Mesendoderm (in vitro differentiated cells): ENCODE measurements at regions not wholly inside any gene's neighbourhood (a gene's known extent, or its start where the extent isn't known, plus 50 kb on each side); places are given as distances from the start of the nearest gene placed in this dataset.

Experiments used
- DNase-seq: peaks from one replicate; pipeline ENCODE4 v3.0.0; 2013
- H2AK5ac ChIP-seq: 2 replicates; pipeline ENCODE4 v1.6.1; 2013; ENCODE audit warnings: low read length, inconsistent platforms
- H2BK120ac ChIP-seq: 2 replicates; pipeline ENCODE4 v1.6.1; 2013; ENCODE audit warnings: low read depth, mild to moderate bottlenecking, low read length, moderate library complexity, mixed read lengths
- H2BK15ac ChIP-seq: replicated peaks from 2 replicates; pipeline ENCODE4 v1.6.1; 2013; ENCODE audit warnings: low read depth, mild to moderate bottlenecking, moderate library complexity
- H2BK5ac ChIP-seq: 2 replicates; pipeline ENCODE4 v1.6.1; 2013; ENCODE audit warnings: low read length, inconsistent platforms
- H3K18ac ChIP-seq: 2 replicates; pipeline ENCODE4 v1.6.1; 2013; ENCODE audit warnings: mild to moderate bottlenecking, low read length, mixed read lengths
- H3K23ac ChIP-seq: one replicate; pipeline ENCODE4 v1.6.1; 2013; ENCODE audit warnings: low read length
- H3K27ac ChIP-seq: 2 replicates; pipeline ENCODE4 v1.5.1; 2013; ENCODE audit warnings: low read depth, mild to moderate bottlenecking, inconsistent platforms, low read length, moderate library complexity
- H3K27me3 ChIP-seq: 2 replicates; pipeline ENCODE4 v1.6.1; 2013; ENCODE audit warnings: low read length, control low read depth, mild to moderate bottlenecking, inconsistent platforms; ENCODE audit not compliant: insufficient read depth, poor library complexity
- H3K36me3 ChIP-seq: 2 replicates; pipeline ENCODE4 v1.6.1; 2013; ENCODE audit warnings: low read length, inconsistent platforms; ENCODE audit not compliant: control insufficient read depth, insufficient read depth
- H3K4ac ChIP-seq: one replicate; pipeline ENCODE4 v1.6.1; 2013; ENCODE audit warnings: low read depth, mild to moderate bottlenecking, low read length, moderate library complexity
- H3K4me1 ChIP-seq: 2 replicates; pipeline ENCODE4 v1.6.1; 2013; ENCODE audit warnings: low read depth, low read length, inconsistent platforms; ENCODE audit not compliant: control insufficient read depth
- H3K4me2 ChIP-seq: 2 replicates; pipeline ENCODE4 v1.6.1; 2013; ENCODE audit warnings: low read length
- H3K4me3 ChIP-seq: 2 replicates; pipeline ENCODE4 v1.5.1; 2013; ENCODE audit warnings: mild to moderate bottlenecking, low read length
- H3K56ac ChIP-seq: one replicate; pipeline ENCODE4 v1.6.1; 2013; ENCODE audit warnings: low read length
- H3K79me1 ChIP-seq: 2 replicates; pipeline ENCODE4 v1.6.1; 2013; ENCODE audit warnings: low read length, inconsistent platforms
- H3K79me2 ChIP-seq: 2 replicates; pipeline ENCODE4 v1.6.1; 2013; ENCODE audit warnings: mild to moderate bottlenecking, low read length; ENCODE audit not compliant: control insufficient read depth, insufficient read depth
- H3K9ac ChIP-seq: 2 replicates; pipeline ENCODE4 v1.6.1; 2013; ENCODE audit warnings: low read length, inconsistent platforms
- H4K5ac ChIP-seq: one replicate; pipeline ENCODE4 v1.6.1; 2013; ENCODE audit warnings: low read length
- H4K8ac ChIP-seq: one replicate; pipeline ENCODE4 v1.6.1; 2013; ENCODE audit warnings: low read depth, mild to moderate bottlenecking, control low read depth, low read length, moderate library complexity
- WGBS: extraction: QIAGEN DNeasy Blood & Tissue Kit; methylation state at CpG from one replicate; pipeline ENCODE4 v1.1.7; 2013; ENCODE audit warnings: low lambda C conversion rate, missing lambda C conversion rate; ENCODE audit not compliant: insufficient coverage; ENCODE audit errors: extremely low coverage; 5-methylcytosine and 5-hydroxymethylcytosine counted together

DNA sequence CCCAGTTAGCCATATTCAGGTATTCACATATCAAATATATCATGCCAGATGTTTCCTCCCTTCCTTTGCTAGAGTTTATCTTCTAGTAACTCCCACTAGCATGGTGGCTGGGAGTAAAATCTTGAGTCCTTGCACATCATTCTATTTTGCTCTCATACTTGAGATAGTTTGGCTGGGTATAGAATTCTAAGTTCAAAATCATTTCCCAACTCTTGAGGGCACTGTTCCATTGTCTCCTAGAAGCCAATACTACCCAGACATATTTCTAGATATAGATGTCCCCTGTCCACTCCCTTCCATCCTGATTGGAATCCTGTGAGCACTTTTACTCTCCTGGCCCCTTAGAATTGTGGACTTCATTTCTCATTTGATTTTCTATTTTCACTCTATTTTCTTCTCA, 104.7 kb downstream of the ZFP64 start:
- Histone ChIP-seq H3K4me1 (no peaks in the 10 kb centered on the region), H4K5ac (no peak overlapping the region), H2BK15ac (no peak overlapping the region), H3K79me2 (no peaks in the 10 kb centered on the region), H3K4me2 (no peak overlapping the region), H3K56ac (no peak overlapping the region), H2BK120ac (no peak overlapping the region), H3K27ac (no peak overlapping the region), H3K18ac (no peak overlapping the region), H3K4me3 (no peak overlapping the region), H3K27me3 (no peaks in the 10 kb centered on the region), H2AK5ac (no peak overlapping the region), H3K9ac (no peak overlapping the region), H3K4ac (no peak overlapping the region), H3K79me1 (no peaks in the 10 kb centered on the region), H2BK5ac (no peak overlapping the region), H4K8ac (no peak overlapping the region), H3K36me3 (no peaks in the 10 kb centered on the region), H3K23ac (no peak overlapping the region)
- DNase-seq = no peak

DNA sequence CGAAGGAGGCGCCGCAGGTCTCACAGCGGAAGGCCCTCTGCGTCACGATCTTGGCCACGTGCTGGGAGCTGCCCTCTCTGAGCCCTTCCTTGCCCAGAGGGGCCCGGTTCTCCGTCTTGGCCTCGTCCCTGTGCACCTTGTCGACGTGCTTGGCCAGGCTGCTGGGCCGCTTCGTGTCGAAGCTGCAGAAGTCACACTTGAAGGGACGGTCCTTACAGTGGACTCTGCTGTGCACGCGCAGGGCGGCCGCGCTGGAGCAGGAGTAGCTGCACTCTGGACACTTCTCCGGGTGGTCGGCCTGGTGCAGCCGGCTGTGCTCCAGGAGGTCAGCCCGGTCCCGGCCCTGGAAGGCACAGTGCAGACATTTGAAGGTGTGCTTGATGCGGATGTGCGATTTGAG, 106.9 kb downstream of the ZFP64 start:
- no peak overlapping the region for H3K27ac ChIP-seq
- H3K18ac ChIP-seq = no peak overlapping the region
- H3K4me1 ChIP-seq = no peaks in the 10 kb centered on the region
- H3K4ac ChIP-seq = no peak overlapping the region
- no peaks in the 10 kb centered on the region for H3K36me3 ChIP-seq
- no peaks in the 10 kb centered on the region for H3K79me1 ChIP-seq
- H2AK5ac ChIP-seq = no peak overlapping the region
- no peak overlapping the region for H3K23ac ChIP-seq
- H3K56ac ChIP-seq = no peak overlapping the region
- no CpG with 5 or more reads among the region's 28 CpGs for WGBS
- no peak overlapping the region for H2BK120ac ChIP-seq
- no peaks in the 10 kb centered on the region for H3K79me2 ChIP-seq
- no peaks in the 10 kb centered on the region for H3K27me3 ChIP-seq
- no peak overlapping the region for H3K9ac ChIP-seq
- H4K5ac ChIP-seq = no peak overlapping the region
- no peak for DNase-seq
- no peak overlapping the region for H3K4me2 ChIP-seq
- no peak overlapping the region for H4K8ac ChIP-seq
- H3K4me3 ChIP-seq = no peak overlapping the region
- H2BK15ac ChIP-seq = no peak overlapping the region
- no peak overlapping the region for H2BK5ac ChIP-seq

DNA sequence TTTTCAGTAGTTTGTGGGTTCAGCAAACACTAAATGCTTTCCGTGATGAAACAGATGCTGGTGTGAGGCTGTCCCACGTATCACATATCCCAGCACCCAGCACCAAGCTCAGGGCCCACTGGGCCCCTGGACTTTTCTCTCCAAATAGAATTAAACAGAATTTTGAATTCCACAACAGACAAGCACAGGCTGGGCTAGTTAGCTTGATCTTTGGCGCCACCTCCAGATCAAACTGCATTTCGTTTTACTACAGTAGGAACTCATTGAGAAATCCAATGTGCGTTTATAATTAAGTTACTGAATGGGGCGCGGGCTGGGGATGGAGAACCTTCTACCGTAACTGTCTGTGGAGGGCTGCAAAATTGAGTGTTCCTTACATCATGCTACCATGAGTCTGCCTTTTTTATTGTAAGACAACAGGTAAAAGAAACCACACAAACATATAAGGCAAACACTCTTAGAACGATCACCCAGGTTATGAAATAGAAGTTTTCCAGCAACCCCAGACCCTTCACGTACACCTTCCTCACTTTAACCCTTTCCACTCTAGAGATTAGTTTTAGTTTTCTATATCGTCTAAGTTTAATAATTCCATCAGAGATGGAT, 107.8 kb downstream of the ZFP64 start:
- Histone ChIP-seq H2AK5ac (no peak overlapping the region), H3K4ac (no peak overlapping the region), H3K79me2 (no peaks in the 10 kb centered on the region), H3K23ac (no peak overlapping the region), H3K56ac (no peak overlapping the region), H2BK5ac (no peak overlapping the region), H4K5ac (no peak overlapping the region), H2BK15ac (no peak overlapping the region), H4K8ac (no peak overlapping the region), H3K4me2 (no peak overlapping the region), H3K9ac (no peak overlapping the region), H2BK120ac (no peak overlapping the region), H3K4me3 (no peak overlapping the region), H3K27ac (no peak overlapping the region), H3K27me3 (no peaks in the 10 kb centered on the region), H3K18ac (no peak overlapping the region), H3K4me1 (no peaks in the 10 kb centered on the region), H3K36me3 (no peaks in the 10 kb centered on the region), H3K79me1 (no peaks in the 10 kb centered on the region)
- no CpG with 5 or more reads among the region's 11 CpGs for WGBS
- DNase-seq = peak; percentile 64

DNA sequence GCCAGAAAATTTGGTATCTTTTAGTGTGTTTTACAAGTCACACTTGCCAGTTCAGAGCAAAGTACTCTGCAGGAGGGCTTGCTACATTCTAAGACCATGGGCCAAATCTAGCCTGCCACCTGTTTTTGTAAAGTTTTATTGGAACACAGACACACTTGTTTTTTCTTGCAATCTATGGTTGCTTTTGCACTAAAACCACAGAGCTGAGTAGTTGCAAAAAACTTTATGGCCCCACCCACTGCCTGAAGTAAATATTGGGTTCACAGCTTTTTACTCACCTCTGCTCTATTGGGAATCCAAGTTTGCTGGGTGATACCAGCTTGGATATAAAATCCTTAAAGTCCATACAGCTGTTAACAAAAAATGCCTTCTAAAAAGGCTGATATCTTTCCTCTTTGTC, 109.0 kb downstream of the ZFP64 start:
- Histone ChIP-seq H3K18ac (no peak overlapping the region), H3K9ac (no peak overlapping the region), H3K4me1 (no peaks in the 10 kb centered on the region), H3K56ac (no peak overlapping the region), H2BK15ac (no peak overlapping the region), H3K27ac (no peak overlapping the region), H2BK120ac (no peak overlapping the region), H3K36me3 (no peaks in the 10 kb centered on the region), H3K4me3 (no peak overlapping the region), H2BK5ac (no peak overlapping the region), H3K4me2 (no peak overlapping the region), H4K8ac (no peak overlapping the region), H3K79me2 (no peaks in the 10 kb centered on the region), H3K27me3 (no peaks in the 10 kb centered on the region), H3K79me1 (no peaks in the 10 kb centered on the region), H3K23ac (no peak overlapping the region), H4K5ac (no peak overlapping the region), H3K4ac (no peak overlapping the region), H2AK5ac (no peak overlapping the region)
- DNase-seq = no peak

DNA sequence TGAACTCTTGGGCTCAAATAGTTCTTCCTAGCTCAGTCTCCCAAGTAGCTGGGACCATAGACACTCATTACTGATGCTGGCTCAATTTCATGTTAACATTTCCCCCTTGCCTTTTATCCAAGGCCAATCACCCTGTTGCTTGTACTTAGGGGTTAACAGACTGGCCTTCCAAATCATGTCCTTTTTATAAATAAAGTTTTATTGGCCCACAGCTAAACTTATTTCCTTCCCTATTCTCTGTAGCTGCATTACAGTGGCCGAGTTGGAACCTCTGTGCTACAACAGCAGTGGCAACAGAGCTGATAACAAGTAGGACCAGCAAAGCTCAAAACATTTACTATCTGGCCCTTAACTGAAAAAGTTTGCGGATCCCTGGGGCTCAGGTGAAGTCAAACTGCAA, 109.8 kb downstream of the ZFP64 start:
- DNase-seq = no peak
- WGBS = no CpG with 5 or more reads among the region's 2 CpGs
- H3K18ac ChIP-seq = no peak overlapping the region
- no peak overlapping the region for H4K8ac ChIP-seq
- H3K23ac ChIP-seq = no peak overlapping the region
- no peak overlapping the region for H3K4ac ChIP-seq
- no peaks in the 10 kb centered on the region for H3K27me3 ChIP-seq
- no peak overlapping the region for H3K9ac ChIP-seq
- H3K56ac ChIP-seq = no peak overlapping the region
- no peak overlapping the region for H4K5ac ChIP-seq
- no peaks in the 10 kb centered on the region for H3K36me3 ChIP-seq
- no peaks in the 10 kb centered on the region for H3K79me1 ChIP-seq
- no peak overlapping the region for H2AK5ac ChIP-seq
- no peak overlapping the region for H2BK15ac ChIP-seq
- no peak overlapping the region for H2BK120ac ChIP-seq
- H3K27ac ChIP-seq = no peak overlapping the region
- H3K4me2 ChIP-seq = no peak overlapping the region
- H3K4me1 ChIP-seq = no peaks in the 10 kb centered on the region
- H2BK5ac ChIP-seq = no peak overlapping the region
- H3K79me2 ChIP-seq = no peaks in the 10 kb centered on the region
- H3K4me3 ChIP-seq = no peak overlapping the region

DNA sequence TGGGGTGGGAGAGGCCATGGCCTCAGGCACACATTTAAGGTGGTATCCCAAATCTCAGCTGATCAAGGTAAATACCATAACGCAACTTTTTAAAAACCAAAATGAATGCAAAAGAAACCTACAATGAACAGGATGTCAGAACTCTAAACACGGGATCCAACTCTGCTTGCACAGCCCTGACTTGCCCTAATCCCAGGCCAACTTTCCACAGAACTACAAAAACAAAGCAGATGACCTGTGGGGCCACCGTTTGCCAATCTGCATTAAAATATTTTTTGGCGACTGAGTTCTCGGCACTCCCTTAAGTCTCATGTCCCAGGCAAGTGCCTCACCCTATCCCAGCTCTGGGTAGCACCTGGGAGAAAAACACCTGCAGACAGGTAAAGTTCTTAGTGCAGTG, 110.5 kb downstream of the ZFP64 start:
- Histone ChIP-seq H3K18ac (no peak overlapping the region), H2BK5ac (no peak overlapping the region), H3K9ac (no peak overlapping the region), H3K4ac (no peak overlapping the region), H3K4me1 (no peaks in the 10 kb centered on the region), H4K5ac (no peak overlapping the region), H3K36me3 (no peaks in the 10 kb centered on the region), H3K4me2 (no peak overlapping the region), H3K79me2 (no peaks in the 10 kb centered on the region), H2BK120ac (no peak overlapping the region), H2BK15ac (no peak overlapping the region), H2AK5ac (no peak overlapping the region), H3K27ac (no peak overlapping the region), H3K23ac (no peak overlapping the region), H3K4me3 (no peak overlapping the region), H4K8ac (no peak overlapping the region), H3K79me1 (no peaks in the 10 kb centered on the region), H3K56ac (no peak overlapping the region), H3K27me3 (no peaks in the 10 kb centered on the region)
- DNase-seq = no peak
- WGBS = no CpG with 5 or more reads among the region's 5 CpGs
